Lung (tissue), 11 donors: ENCODE measurements at regions not wholly inside any gene's neighbourhood (a gene's known extent, or its start where the extent isn't known, plus 50 kb on each side); places are given as distances from the start of the nearest gene placed in this dataset.

Experiments used
- ATAC-seq: fragments of 200-7000 bp; cut with Tn5 transposase; one replicate; pipeline ENCODE4 v1.9.1; 2020; ENCODE audit warnings: moderate number of reproducible peaks; ENCODE audit not compliant: insufficient read depth, low FRiP score
- DNase-seq, 3 donors: peaks; one replicate each; pipeline ENCODE4 v3.0.0-alpha.2; 2013 to 2017
- H3K27ac ChIP-seq, 2 donors: one replicate each; pipeline ENCODE4 v1.5.1; 2013; ENCODE audit warnings: mild to moderate bottlenecking in 2 of 2, moderate library complexity in 2 of 2, control low read depth in 1 of 2, inconsistent platforms in 1 of 2, low read depth in 1 of 2, low read length in 1 of 2
- H3K27me3 ChIP-seq, 3 donors: one replicate each; pipeline ENCODE4 v1.5.1; 2013; ENCODE audit warnings: low read length in 2 of 3; ENCODE audit not compliant: control insufficient read depth in 3 of 3, insufficient read depth in 3 of 3
- H3K36me3 ChIP-seq, 4 donors: one replicate each; pipeline ENCODE4 v1.5.1; 2013; ENCODE audit warnings: low read length in 4 of 4, mild to moderate bottlenecking in 1 of 4, moderate library complexity in 1 of 4; ENCODE audit not compliant: control insufficient read depth in 4 of 4, insufficient read depth in 4 of 4
- H3K4me1 ChIP-seq, 5 donors: one replicate each; pipeline ENCODE4 v1.5.1; 2013; ENCODE audit warnings: low read length in 5 of 5, mild to moderate bottlenecking in 2 of 5, moderate library complexity in 1 of 5; ENCODE audit not compliant: control insufficient read depth in 5 of 5, insufficient read depth in 5 of 5
- H3K4me3 ChIP-seq: one replicate; pipeline ENCODE4 v1.5.1; 2013; ENCODE audit warnings: mild to moderate bottlenecking, control low read depth, moderate library complexity
- H3K9ac ChIP-seq, 2 donors: one replicate each; pipeline ENCODE4 v1.5.1; 2013; ENCODE audit warnings: low read length in 2 of 2, control low read depth in 1 of 2; ENCODE audit not compliant: insufficient read depth in 1 of 2
- H3K9me3 ChIP-seq, 4 donors: one replicate each; pipeline ENCODE4 v1.5.1; 2013; ENCODE audit warnings: low read length in 3 of 4, mild to moderate bottlenecking in 1 of 4, moderate library complexity in 1 of 4; ENCODE audit not compliant: control insufficient read depth in 4 of 4, insufficient read depth in 3 of 4
- whole genome bisulfite sequencing, 2 donors: extraction: QIAGEN DNeasy Blood & Tissue Kit; methylation state at CpG; one replicate each; pipeline ENCODE4 v1.1.7; 2013; 5-methylcytosine and 5-hydroxymethylcytosine counted together
- TF ChIP-seq, protein P1 (sequence below): IDR thresholded peaks from 2 replicates; pipeline ENCODE4 v1.5.1; 2012; ENCODE audit warnings: mild to moderate bottlenecking; ENCODE audit errors: control extremely low read depth, extremely low read depth
- donor health status: control.
- donor health status: control.
- donor health status: Bipolar disorder and iron deficiency.
- donor health status: healthy.
- donor health status: DM: yes; HTN: yes; CAD: no.

DNA sequence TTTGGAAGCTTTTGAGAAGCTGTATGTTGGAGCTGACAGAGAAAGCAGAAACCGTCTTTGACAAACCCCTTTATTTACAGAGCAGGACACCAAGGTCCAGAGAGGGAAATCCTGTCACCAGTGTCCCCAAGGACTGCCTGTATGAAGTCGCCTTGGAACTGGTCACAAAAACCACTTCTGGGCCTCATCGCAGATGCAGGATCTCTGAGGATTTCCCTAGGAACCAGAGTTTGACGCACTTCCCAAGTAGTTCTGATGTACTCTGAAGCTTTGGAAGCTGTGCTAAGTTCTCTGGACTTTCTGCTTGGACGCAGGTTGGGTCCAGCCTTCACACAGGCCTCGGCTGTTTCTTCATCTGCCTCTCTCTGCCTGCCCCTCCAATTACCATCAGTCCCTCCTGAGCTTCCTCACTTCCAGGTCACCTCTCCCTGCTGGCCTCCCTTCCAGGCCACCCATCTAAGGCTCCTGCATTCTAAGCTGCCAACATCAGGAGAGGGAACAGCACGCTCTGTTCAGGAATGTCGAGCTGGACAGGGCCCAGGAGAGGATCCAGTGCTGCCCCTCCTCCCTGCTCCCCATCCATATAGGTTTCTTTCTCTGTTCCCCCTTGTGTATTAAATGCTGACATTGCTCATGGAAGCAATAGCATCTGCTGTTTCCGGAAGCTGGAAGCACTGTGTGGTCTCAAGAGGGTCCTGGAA lies 270.8 kb downstream of the OPA1 start:
- ATAC-seq: no peak

DNA sequence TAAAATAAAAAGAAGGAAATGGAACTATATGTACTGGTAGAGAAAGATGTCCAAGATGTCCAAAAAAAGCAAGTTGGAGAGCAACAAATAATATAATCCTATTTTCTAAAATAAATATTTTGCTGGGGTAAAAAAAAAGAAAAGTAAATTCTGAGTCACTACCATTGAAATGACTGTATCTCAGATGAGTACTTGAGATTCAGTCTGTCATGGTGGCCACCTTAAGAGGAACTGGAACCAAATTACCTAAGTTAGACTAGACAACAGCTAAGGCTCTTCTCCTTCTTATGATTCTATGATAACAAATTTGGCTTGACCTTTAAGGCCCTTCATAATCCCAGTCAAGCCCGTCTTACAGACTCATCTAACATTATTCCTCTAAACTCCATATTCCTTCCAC lies 270.6 kb upstream of the HES1 start:
- H3K27me3 ChIP-seq: peaks cover 0 to 3% (median 0%) of the 10 kb centered on the region in 3 donors
- 95 to 96% methylated on average over 1 of the region's 1 CpG for WGBS, 2 donors
- no peaks in the 10 kb centered on the region for H3K9me3 ChIP-seq
- DNase-seq: no peak
- peaks cover 0 to 15% (median 0%) of the 10 kb centered on the region in 5 donors for H3K4me1 ChIP-seq
- no peak overlapping the region for H3K4me3 ChIP-seq
- no peak overlapping the region for H3K27ac ChIP-seq
- no peak for ATAC-seq
- H3K36me3 ChIP-seq: no peaks in the 10 kb centered on the region
- TF ChIP-seq, protein P1, sequence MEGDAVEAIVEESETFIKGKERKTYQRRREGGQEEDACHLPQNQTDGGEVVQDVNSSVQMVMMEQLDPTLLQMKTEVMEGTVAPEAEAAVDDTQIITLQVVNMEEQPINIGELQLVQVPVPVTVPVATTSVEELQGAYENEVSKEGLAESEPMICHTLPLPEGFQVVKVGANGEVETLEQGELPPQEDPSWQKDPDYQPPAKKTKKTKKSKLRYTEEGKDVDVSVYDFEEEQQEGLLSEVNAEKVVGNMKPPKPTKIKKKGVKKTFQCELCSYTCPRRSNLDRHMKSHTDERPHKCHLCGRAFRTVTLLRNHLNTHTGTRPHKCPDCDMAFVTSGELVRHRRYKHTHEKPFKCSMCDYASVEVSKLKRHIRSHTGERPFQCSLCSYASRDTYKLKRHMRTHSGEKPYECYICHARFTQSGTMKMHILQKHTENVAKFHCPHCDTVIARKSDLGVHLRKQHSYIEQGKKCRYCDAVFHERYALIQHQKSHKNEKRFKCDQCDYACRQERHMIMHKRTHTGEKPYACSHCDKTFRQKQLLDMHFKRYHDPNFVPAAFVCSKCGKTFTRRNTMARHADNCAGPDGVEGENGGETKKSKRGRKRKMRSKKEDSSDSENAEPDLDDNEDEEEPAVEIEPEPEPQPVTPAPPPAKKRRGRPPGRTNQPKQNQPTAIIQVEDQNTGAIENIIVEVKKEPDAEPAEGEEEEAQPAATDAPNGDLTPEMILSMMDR: no peak
- no peak overlapping the region for H3K9ac ChIP-seq

More for the DNA sequence above, 270.8 kb downstream of the OPA1 start:
- no peaks in the 10 kb centered on the region for H3K9me3 ChIP-seq
- no peak overlapping the region for H3K4me3 ChIP-seq
- WGBS, 2 donors: 86 to 92% methylated on average over 9 of the region's 9 CpGs
- H3K36me3 ChIP-seq: no peaks in the 10 kb centered on the region
- no peaks in the 10 kb centered on the region for H3K27me3 ChIP-seq
- TF ChIP-seq, protein P1: no peak
- H3K9ac ChIP-seq: no peak overlapping the region
- peaks cover 0 to 15% (median 0%) of the 10 kb centered on the region in 5 donors for H3K4me1 ChIP-seq
- H3K27ac ChIP-seq: peak overlapping the region in 1 of 2 donors; percentile 14
- no peak for DNase-seq

DNA sequence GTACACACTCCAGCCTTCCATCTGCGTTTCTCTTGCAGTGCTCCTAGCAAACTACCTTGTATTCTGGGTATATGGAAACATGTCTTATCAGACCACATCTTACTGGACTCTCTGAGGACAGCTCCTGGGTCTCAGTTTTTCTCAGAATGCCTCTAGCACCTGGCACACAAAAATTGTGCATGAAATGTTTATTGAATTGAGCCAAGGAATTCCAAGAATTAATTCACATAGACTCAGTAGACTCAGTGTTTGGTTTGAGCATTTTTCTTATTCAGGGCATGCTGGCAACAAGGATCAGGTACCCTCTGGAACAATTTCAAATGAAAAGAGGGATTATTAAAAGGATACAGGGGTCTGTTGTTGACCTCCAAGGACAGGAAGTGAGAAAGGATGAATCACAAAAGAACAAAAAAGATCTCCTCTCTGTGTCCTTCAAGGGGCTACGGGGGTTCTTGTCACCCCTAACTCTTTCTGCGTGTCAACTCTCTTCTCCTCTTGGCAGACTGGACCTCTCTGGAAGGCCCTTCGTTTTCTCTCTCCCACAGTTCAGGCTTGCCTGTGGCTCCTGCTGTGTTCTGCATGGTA lies 270.0 kb upstream of the HES1 start:
- 68 to 74% methylated on average over 4 of the region's 4 CpGs for WGBS, 2 donors

More for the DNA sequence above, 270.0 kb upstream of the HES1 start:
- TF ChIP-seq, protein P1: no peak
- DNase-seq: no peak
- no peak overlapping the region for H3K27ac ChIP-seq
- ATAC-seq: no peak
- H3K9ac ChIP-seq: no peak overlapping the region
- H3K4me3 ChIP-seq: no peak overlapping the region
- peaks cover 0 to 15% (median 0%) of the 10 kb centered on the region in 5 donors for H3K4me1 ChIP-seq
- H3K27me3 ChIP-seq: peaks cover 0 to 3% (median 0%) of the 10 kb centered on the region in 3 donors
- H3K36me3 ChIP-seq: no peaks in the 10 kb centered on the region
- H3K9me3 ChIP-seq: no peaks in the 10 kb centered on the region
